ENCODE measurements at regions not wholly inside any gene's neighbourhood (a gene's known extent, or its start where the extent isn't known, plus 50 kb on each side); places are given as distances from the start of the nearest gene placed in this dataset.

DNA sequence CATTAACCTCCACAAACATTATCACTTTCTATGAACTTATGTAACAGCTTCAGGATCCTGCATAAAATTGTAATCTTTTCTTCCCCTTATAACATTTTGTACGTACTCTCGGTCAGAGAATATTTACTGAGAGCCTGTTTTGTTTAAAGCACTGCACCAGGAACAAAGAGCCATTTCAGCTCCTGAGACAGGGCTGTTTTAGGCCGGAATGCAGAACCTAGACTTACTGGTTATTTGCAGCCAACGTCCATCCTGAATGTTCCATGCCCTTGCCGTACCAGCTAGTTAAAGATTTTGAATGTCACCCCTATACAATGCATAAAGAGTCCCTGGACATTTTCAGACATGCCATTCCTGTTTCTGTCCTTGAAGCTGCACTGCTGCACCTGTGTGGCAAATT is 248.8 kb downstream of the PCDH7 start:
- no peaks in the 10 kb centered on the region for H3K79me2 ChIP-seq (ENCODE audit: insufficient read depth, low read length)
- H2BK15ac ChIP-seq (ENCODE audit: low read depth, low read length), result no peak overlapping the region
- no CpG with 5 or more reads among the region's 5 CpGs for WGBS (ENCODE audit: extremely low coverage, insufficient read length, low lambda C conversion rate)
- H3K4me2 ChIP-seq (ENCODE audit: insufficient read depth, insufficient read length, low read length), result no peak overlapping the region
- no peak overlapping the region for H2BK5ac ChIP-seq (ENCODE audit: insufficient read length, low read length)
- TF ChIP-seq, protein P1, sequence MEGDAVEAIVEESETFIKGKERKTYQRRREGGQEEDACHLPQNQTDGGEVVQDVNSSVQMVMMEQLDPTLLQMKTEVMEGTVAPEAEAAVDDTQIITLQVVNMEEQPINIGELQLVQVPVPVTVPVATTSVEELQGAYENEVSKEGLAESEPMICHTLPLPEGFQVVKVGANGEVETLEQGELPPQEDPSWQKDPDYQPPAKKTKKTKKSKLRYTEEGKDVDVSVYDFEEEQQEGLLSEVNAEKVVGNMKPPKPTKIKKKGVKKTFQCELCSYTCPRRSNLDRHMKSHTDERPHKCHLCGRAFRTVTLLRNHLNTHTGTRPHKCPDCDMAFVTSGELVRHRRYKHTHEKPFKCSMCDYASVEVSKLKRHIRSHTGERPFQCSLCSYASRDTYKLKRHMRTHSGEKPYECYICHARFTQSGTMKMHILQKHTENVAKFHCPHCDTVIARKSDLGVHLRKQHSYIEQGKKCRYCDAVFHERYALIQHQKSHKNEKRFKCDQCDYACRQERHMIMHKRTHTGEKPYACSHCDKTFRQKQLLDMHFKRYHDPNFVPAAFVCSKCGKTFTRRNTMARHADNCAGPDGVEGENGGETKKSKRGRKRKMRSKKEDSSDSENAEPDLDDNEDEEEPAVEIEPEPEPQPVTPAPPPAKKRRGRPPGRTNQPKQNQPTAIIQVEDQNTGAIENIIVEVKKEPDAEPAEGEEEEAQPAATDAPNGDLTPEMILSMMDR (conservative IDR thresholded peaks at IDR 0.05), result no peak
- H3K4ac ChIP-seq (ENCODE audit: low read depth, low read length), result no peak overlapping the region
- H3K14ac ChIP-seq (ENCODE audit: insufficient read depth, low read length), result no peak overlapping the region
- H4K8ac ChIP-seq (replicated peaks; ENCODE audit: insufficient read length, low read depth, low read length), result no peak overlapping the region
- H2AK5ac ChIP-seq (ENCODE audit: insufficient read length, low read length), result no peak overlapping the region
- Mint-ChIP-seq H3K36me3 (ENCODE audit: insufficient read depth in 1 of 3, low read depth in 3 of 3) (no peaks in the 10 kb centered on the region), H3K4me1 (peaks cover 12 to 27% of the 10 kb centered on the region in 2 experiments), H3K27me3 (ENCODE audit: low read depth) (no peaks in the 10 kb centered on the region), H3K4me3 (no peak overlapping the region), H3K27ac (no peak overlapping the region; a peak in 1 of 7 replicates), H3K9me3 (no peaks in the 10 kb centered on the region)
- no peaks in the 10 kb centered on the region for H3K4me1 ChIP-seq (ENCODE audit: insufficient read depth, low read length)
- no peak for DNase-seq
- no peak overlapping the region for H2BK20ac ChIP-seq (ENCODE audit: low read depth, low read length, poor library complexity, severe bottlenecking)
- H3K9ac ChIP-seq (ENCODE audit: extremely low read depth, insufficient read length, low read length), result no peak overlapping the region
- no peak overlapping the region for H2BK120ac ChIP-seq (ENCODE audit: low read depth, low read length, poor library complexity, severe bottlenecking)
- H3T11ph ChIP-seq (ENCODE audit: low read length), result no peak overlapping the region
- no peak overlapping the region for H3K23ac ChIP-seq (ENCODE audit: insufficient read length, low read depth, low read length)
- H4K91ac ChIP-seq (ENCODE audit: insufficient read length, low read depth, low read length), result no peak overlapping the region
- no peak overlapping the region for H3K18ac ChIP-seq (ENCODE audit: insufficient read length, low read depth, low read length)
- no peaks in the 10 kb centered on the region for H4K20me1 ChIP-seq (ENCODE audit: control insufficient read depth, insufficient read depth, insufficient read length)
- H3K27ac ChIP-seq (ENCODE audit: insufficient read length, low read depth, low read length), result no peak overlapping the region
- no peak overlapping the region for H2AFZ ChIP-seq (ENCODE audit: low read length)
- no peaks in the 10 kb centered on the region for H3K27me3 ChIP-seq (ENCODE audit: insufficient read depth, low read length)
- H2BK12ac ChIP-seq (ENCODE audit: insufficient read length, low read depth, low read length), result no peak overlapping the region
- no peaks in the 10 kb centered on the region for H3K9me3 ChIP-seq (ENCODE audit: control insufficient read depth, low read depth, low read length)
- H4K5ac ChIP-seq (ENCODE audit: insufficient read length, low read depth, low read length), result no peak overlapping the region
- no peaks in the 10 kb centered on the region for H3K79me1 ChIP-seq (ENCODE audit: insufficient read depth, low read depth, low read length, poor library complexity, severe bottlenecking)
- no peak overlapping the region for H3K56ac ChIP-seq (ENCODE audit: insufficient read length, low read depth, low read length)
- H3K23me2 ChIP-seq (ENCODE audit: insufficient read length, low read depth, low read length, poor library complexity, severe bottlenecking), result no peaks in the 10 kb centered on the region

Measured in H9 (cell line).